ENCODE measurements at regions not wholly inside any gene's neighbourhood (a gene's known extent, or its start where the extent isn't known, plus 50 kb on each side); places are given as distances from the start of the nearest gene placed in this dataset.

- Histone ChIP-seq H3K27ac (ENCODE audit: low read depth) (no peak overlapping the region), H3K9me2 (ENCODE audit: insufficient read depth) (no peaks in the 10 kb centered on the region), H3K4me2 (no peak overlapping the region), H4K20me1 (replicated peaks; ENCODE audit: insufficient read depth) (no peaks in the 10 kb centered on the region), H3K27me3 (ENCODE audit: insufficient read depth) (no peaks in the 10 kb centered on the region), H3K79me2 (replicated peaks; ENCODE audit: insufficient read depth) (no peaks in the 10 kb centered on the region), H2AFZ (no peak overlapping the region), H3K36me3 (ENCODE audit: insufficient read depth) (no peaks in the 10 kb centered on the region), H3F3A (replicated peaks; ENCODE audit: low read depth) (no peaks in the 10 kb centered on the region), H3K4me3 (no peak overlapping the region), H3K4me1 (ENCODE audit: insufficient read depth) (no peaks in the 10 kb centered on the region; the same call in 1 of the 2 replicates)
- Mint-ChIP-seq H3K27me3 (ENCODE audit: insufficient read depth, low read depth, poor library complexity) (no peaks in the 10 kb centered on the region), H3K27ac (no peak overlapping the region), H3K4me1 (peaks cover 7% of the 10 kb centered on the region; the same call in 2 of the 3 replicates), H3K9me3 (peaks cover 2% of the 10 kb centered on the region; the same call in 1 of the 3 replicates), H3K4me3 (no peak overlapping the region), H3K36me3 (ENCODE audit: low read depth) (no peaks in the 10 kb centered on the region)
- TF ChIP-seq ZNF462 (CRISPR knock-in tag; IDR thresholded peaks at IDR 0.05) (no peak), ETS1 (IDR thresholded peaks at IDR 0.05) (no peak), NANOG (IDR thresholded peaks at IDR 0.05; ENCODE audit: borderline replicate concordance) (no peak), ZNF114 (CRISPR knock-in tag; IDR thresholded peaks at IDR 0.05) (no peak), EZH2phosphoT487 (IDR thresholded peaks at IDR 0.05; ENCODE audit: unreplicated experiment) (no peak), ZNF331 (CRISPR knock-in tag; IDR thresholded peaks at IDR 0.05; ENCODE audit: low read depth) (no peak), EZH2 (IDR thresholded peaks at IDR 0.05; ENCODE audit: low read depth, unreplicated experiment) (no peak), CREB1 (CRISPR knock-in tag; IDR thresholded peaks at IDR 0.05; ENCODE audit: low read depth) (no peak), JUNB (IDR thresholded peaks at IDR 0.05; ENCODE audit: unreplicated experiment) (no peak), CTCF (conservative IDR thresholded peaks at IDR 0.05; ENCODE audit: low read depth in 2 of 2) (no peak), POLR2AphosphoS5 (IDR thresholded peaks at IDR 0.05; ENCODE audit: low read depth) (no peak), STAT1 (IDR thresholded peaks at IDR 0.05; ENCODE audit: unreplicated experiment) (no peak), REST (IDR thresholded peaks at IDR 0.05; ENCODE audit: unreplicated experiment) (no peak)
- DNase-seq (ENCODE audit: low spot score) (no peak), ATAC-seq (no peak)
Measured at GRCh38 chr12:108076556-108076955, 52.5 kb upstream of the WSCD2 start.

Measured in GM23338 (cell line).